ENCODE measurements at regions not wholly inside any gene's neighbourhood (a gene's known extent, or its start where the extent isn't known, plus 50 kb on each side); places are given as distances from the start of the nearest gene placed in this dataset.

GRCh38 chr16:66079671-66080334 is 286.7 kb upstream of the CDH5 start:
- H3K27me3 ChIP-seq (ENCODE audit: control insufficient read depth, low read length) = no peaks in the 10 kb centered on the region
- TF ChIP-seq CTCF (IDR thresholded peaks at IDR 0.05; ENCODE audit: low read depth, low read length, poor library complexity, severe bottlenecking) (no peak), EZH2phosphoT487 (IDR thresholded peaks at IDR 0.05; ENCODE audit: borderline replicate concordance, low read length) (no peak)
- H3K36me3 ChIP-seq (ENCODE audit: control insufficient read depth, low read length) = no peaks in the 10 kb centered on the region
- H3K4me2 ChIP-seq (ENCODE audit: low read length) = no peak overlapping the region
- no peak overlapping the region for H3K27ac ChIP-seq (ENCODE audit: low read depth, low read length)
- H3K4me1 ChIP-seq (ENCODE audit: control insufficient read depth, low read length) = no peaks in the 10 kb centered on the region
- H3K79me2 ChIP-seq (ENCODE audit: control insufficient read depth, low read length) = no peaks in the 10 kb centered on the region
- no peaks in the 10 kb centered on the region for H3K9me2 ChIP-seq (replicated peaks; ENCODE audit: control insufficient read depth, low read length)
- H3F3A ChIP-seq (ENCODE audit: control insufficient read depth, insufficient read depth) = no peaks in the 10 kb centered on the region
- H3K4me3 ChIP-seq (ENCODE audit: low read length) = no peak overlapping the region
- no peaks in the 10 kb centered on the region for H4K20me1 ChIP-seq (ENCODE audit: control insufficient read depth, insufficient read depth, low read depth, low read length)
- no peaks in the 10 kb centered on the region for H3K9me3 ChIP-seq (ENCODE audit: control insufficient read depth, insufficient read depth, low read length)

DNA sequence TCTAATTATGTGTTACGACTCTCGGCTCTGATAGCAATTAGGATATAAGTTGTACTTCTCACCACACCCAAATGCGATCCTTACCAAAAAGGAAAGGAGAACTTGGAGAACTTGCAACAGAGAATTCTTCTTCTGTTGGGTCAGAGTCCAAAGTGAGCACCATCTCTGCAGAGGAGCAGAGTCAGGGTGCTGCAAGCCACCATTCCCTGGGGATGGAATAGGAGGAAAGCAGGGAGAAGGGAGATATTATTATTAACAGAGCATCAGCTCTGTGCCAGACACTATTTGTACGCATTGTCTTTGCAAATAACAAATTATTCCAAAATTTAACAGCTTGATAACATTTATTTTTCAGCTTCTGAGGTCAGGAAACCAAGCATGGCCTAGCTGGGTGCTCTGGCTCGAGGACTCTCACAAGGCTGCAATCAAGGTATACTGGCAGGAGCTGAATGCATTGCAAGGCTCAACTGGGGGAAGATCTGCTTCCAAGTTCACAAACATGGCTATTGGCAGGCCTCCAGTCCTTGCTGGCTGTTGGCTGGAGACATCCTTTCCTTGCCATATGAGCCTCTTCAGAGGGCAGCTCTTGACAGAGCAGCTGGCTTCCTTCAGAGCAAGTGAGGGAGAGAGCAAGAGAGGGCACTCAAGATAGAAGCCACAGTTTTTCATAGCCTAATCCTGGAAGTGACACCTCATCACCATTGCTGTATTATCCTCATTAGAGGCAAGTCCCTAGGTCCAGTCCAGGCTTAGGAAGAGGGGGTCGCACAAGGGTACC is 296.2 kb upstream of the CDH5 start:
- TF ChIP-seq CTCF (IDR thresholded peaks at IDR 0.05; ENCODE audit: low read depth, low read length, poor library complexity, severe bottlenecking) (no peak), EZH2phosphoT487 (IDR thresholded peaks at IDR 0.05; ENCODE audit: borderline replicate concordance, low read length) (no peak)
- Histone ChIP-seq H3K27me3 (ENCODE audit: control insufficient read depth, low read length) (no peaks in the 10 kb centered on the region; the same call in 1 of the 2 replicates), H3K79me2 (ENCODE audit: control insufficient read depth, low read length) (no peaks in the 10 kb centered on the region), H3K4me2 (ENCODE audit: low read length) (no peak overlapping the region), H3K4me3 (ENCODE audit: low read length) (no peak overlapping the region), H3K4me1 (ENCODE audit: control insufficient read depth, low read length) (no peaks in the 10 kb centered on the region), H3K36me3 (ENCODE audit: control insufficient read depth, low read length) (no peaks in the 10 kb centered on the region), H3K27ac (ENCODE audit: low read depth, low read length) (no peak overlapping the region), H3F3A (ENCODE audit: control insufficient read depth, insufficient read depth) (no peaks in the 10 kb centered on the region), H4K20me1 (ENCODE audit: control insufficient read depth, insufficient read depth, low read depth, low read length) (no peaks in the 10 kb centered on the region), H3K9me3 (ENCODE audit: control insufficient read depth, insufficient read depth, low read length) (no peaks in the 10 kb centered on the region), H3K9me2 (replicated peaks; ENCODE audit: control insufficient read depth, low read length) (no peaks in the 10 kb centered on the region)

- Histone ChIP-seq H3K27me3 (ENCODE audit: control insufficient read depth, low read length) (no peaks in the 10 kb centered on the region; the same call in 1 of the 2 replicates), H3K4me3 (ENCODE audit: low read length) (no peak overlapping the region), H3K9me3 (ENCODE audit: control insufficient read depth, insufficient read depth, low read length) (no peaks in the 10 kb centered on the region), H4K20me1 (ENCODE audit: control insufficient read depth, insufficient read depth, low read depth, low read length) (no peaks in the 10 kb centered on the region), H3K4me1 (ENCODE audit: control insufficient read depth, low read length) (no peaks in the 10 kb centered on the region), H3K36me3 (ENCODE audit: control insufficient read depth, low read length) (no peaks in the 10 kb centered on the region), H3K4me2 (ENCODE audit: low read length) (no peak overlapping the region), H3K9me2 (replicated peaks; ENCODE audit: control insufficient read depth, low read length) (no peaks in the 10 kb centered on the region), H3K79me2 (ENCODE audit: control insufficient read depth, low read length) (no peaks in the 10 kb centered on the region), H3K27ac (ENCODE audit: low read depth, low read length) (no peak overlapping the region), H3F3A (ENCODE audit: control insufficient read depth, insufficient read depth) (no peaks in the 10 kb centered on the region)
- TF ChIP-seq EZH2phosphoT487 (IDR thresholded peaks at IDR 0.05; ENCODE audit: borderline replicate concordance, low read length) (no peak), CTCF (IDR thresholded peaks at IDR 0.05; ENCODE audit: low read depth, low read length, poor library complexity, severe bottlenecking) (no peak)
Measured at GRCh38 chr16:66069587-66069986, 296.9 kb upstream of the CDH5 start.

Data from DOHH2 (cell line).